ENCODE measurements at regions not wholly inside any gene's neighbourhood (a gene's known extent, or its start where the extent isn't known, plus 50 kb on each side); places are given as distances from the start of the nearest gene placed in this dataset.

- DNase-seq (ENCODE audit: low read depth, low spot score) = no peak
These were observed 319.8 kb upstream of the KLHL29 start for GRCh38 chr2:23065210-23065609.

- no peak for DNase-seq (ENCODE audit: low read depth, low spot score)
These were observed 319.0 kb upstream of the KLHL29 start for GRCh38 chr2:23065936-23066335.

DNA sequence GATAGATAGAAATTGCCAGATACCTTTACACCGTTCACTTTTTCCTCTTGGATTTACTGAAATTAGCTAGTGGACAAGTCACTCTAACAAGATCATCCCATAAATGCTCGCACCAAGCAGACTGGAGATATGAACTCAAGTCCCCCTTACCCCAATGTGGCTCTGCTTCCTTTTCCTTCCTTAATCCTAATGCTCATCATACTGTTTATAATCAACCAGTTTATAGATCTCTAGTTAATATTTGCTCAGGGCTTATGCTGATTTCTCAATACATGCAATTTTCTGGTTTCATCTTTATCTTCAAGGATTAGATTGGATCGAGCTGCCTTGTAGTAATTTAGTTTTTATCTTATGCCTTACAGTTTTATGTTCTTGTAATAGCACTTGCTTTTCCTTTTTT, 318.3 kb upstream of the KLHL29 start:
- no peak for DNase-seq (ENCODE audit: low read depth, low spot score)

- DNase-seq (ENCODE audit: low read depth, low spot score) = no peak
These were observed 315.8 kb upstream of the KLHL29 start for GRCh38 chr2:23069156-23069555.

GRCh38 chr2:23069923-23070322, 315.1 kb upstream of the KLHL29 start:
- DNase-seq (ENCODE audit: low read depth, low spot score) = no peak

DNA sequence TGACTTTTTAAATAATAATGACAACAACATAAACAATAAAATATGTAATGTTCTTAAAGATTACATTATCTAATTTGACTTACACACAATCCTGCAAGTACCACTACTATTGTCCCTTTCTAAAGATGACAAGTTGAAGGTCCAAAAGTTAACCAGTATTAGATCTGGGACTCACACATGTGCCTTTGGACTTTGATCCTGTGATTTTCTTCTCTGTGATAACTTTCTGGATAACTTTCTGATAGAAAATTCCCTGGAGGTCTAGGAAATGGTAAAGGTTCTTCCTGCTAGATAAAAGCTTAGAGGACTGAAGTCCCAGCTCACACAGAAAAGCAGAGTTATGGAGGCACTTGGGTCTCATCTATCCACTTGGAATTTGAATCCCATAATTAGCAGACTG, 311.9 kb upstream of the KLHL29 start:
- DNase-seq (ENCODE audit: low read depth, low spot score) = no peak

DNA sequence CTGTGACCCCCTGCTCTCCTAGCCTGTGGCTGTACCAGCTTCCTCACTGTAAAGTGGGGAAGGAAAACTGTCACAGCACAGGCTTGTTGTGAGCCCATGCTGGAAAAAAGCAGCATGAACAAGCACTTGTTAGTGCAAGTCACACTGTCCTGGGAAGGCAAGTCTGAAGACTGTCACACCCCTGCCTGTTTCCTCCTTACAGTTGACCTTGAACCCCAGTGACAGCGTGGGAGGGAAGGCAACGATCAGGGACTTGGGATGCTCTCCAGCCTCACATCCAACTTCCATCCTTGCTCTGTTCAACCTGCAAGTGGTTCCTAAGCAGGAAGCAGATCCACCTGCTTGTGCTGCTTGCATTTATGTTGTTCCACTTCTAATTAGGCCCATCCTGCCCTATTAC, 311.3 kb upstream of the KLHL29 start:
- no peak for DNase-seq (ENCODE audit: low read depth, low spot score)

DNA sequence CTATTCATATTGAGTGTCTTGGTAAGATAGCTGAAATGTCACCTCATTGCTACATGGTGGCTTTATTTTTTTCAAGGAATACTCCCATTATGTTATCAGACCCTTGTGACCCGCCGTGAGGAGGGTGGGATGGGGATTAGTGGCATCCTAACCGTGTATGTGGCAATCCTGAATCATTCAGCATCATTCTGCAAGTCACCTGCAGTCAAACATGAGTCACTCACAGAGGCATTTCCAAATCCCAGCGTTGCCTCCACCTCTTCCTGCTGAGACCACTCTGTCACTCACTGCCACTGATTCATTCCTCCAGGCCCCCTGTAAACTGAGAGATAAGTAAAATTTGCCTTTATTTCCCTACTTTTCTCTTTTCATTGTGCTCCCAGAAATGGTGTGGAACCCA, 307.4 kb upstream of the KLHL29 start:
- DNase-seq (ENCODE audit: low read depth, low spot score) = no peak

- no peak for DNase-seq (ENCODE audit: low read depth, low spot score)
These were observed 306.1 kb upstream of the KLHL29 start for GRCh38 chr2:23078784-23079434.

DNA sequence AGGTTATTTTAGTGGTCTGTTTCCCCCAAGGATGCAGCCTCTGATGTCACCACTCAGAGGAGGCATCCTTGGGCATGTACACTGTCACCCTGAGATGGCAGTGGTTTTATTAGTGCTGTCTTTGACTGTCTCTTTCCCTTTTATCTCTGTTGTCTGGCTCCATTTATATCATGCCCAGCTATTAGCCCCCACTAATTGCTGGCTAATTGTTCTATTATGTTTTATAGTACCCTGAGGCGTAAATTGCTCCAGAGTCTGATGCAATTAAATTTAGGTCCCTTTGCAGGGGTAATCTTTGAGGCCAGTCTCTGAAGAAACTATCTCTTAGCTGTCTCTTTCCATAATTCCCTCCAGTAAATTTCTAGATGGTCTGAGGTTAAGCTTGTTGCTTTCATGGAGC, 301.0 kb upstream of the KLHL29 start:
- no peak for DNase-seq (ENCODE audit: low read depth, low spot score)

GRCh38 chr2:23091019-23091418, 294.0 kb upstream of the KLHL29 start:
- DNase-seq (ENCODE audit: low read depth, low spot score) = no peak

DNA sequence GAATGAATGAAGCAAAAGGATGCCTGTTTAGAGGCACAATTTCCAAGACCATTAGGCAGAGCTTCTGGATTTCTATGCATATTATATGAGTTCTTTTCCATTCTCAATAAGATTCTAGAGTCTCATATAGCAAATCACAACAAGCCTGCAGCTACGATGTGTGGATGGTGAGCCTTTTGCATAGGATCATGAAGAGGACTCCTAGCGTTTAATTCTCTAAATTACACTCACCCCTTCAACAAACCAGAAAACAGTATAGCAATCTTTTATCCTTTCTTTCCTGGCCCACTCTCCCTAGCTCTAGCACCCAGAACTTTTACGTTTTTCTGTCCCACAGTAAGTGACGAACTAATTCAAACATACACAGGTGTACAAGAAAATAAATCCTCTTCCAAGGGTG, 293.1 kb upstream of the KLHL29 start:
- no peak for DNase-seq (ENCODE audit: low read depth, low spot score)

DNA sequence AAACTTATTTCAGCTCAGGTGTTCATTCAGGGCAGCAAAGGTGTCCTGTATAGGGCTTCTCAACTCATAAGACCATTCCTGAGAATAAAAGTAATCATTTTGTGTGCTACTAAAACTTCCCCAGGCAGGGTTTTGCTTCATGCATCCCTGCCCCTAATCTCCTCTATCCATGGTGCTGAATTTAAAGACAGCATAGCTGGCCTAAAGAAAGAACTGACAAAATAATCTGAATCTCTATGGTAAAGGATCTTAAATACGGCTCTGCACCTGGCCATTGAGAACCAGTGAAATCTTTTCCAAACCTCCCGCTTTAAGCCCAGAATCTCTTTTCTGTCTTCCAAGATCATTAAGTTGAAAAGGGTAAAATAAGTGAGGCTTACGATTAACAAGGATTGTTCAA, 292.1 kb upstream of the KLHL29 start:
- no peak for DNase-seq (ENCODE audit: low read depth, low spot score)

DNA sequence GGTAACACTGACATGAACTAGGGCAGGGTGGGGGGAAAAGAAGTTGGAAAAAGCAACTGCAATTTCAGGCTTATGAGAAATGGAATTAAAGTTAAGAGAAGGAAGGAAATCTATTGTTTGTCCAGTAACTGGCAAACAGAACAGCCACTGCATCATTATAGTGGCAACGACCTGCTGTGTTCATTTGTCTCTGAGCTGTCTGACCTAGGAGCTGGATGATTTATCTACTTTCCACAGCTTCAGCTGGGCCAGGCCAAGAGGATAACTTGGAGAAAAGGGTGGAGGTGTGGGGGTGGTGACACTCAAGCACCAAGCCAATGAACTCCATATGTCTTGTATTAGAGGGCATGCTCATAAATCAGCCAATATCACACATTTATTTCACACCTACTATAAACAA, 291.5 kb upstream of the KLHL29 start:
- no peak for DNase-seq (ENCODE audit: low read depth, low spot score)

DNA sequence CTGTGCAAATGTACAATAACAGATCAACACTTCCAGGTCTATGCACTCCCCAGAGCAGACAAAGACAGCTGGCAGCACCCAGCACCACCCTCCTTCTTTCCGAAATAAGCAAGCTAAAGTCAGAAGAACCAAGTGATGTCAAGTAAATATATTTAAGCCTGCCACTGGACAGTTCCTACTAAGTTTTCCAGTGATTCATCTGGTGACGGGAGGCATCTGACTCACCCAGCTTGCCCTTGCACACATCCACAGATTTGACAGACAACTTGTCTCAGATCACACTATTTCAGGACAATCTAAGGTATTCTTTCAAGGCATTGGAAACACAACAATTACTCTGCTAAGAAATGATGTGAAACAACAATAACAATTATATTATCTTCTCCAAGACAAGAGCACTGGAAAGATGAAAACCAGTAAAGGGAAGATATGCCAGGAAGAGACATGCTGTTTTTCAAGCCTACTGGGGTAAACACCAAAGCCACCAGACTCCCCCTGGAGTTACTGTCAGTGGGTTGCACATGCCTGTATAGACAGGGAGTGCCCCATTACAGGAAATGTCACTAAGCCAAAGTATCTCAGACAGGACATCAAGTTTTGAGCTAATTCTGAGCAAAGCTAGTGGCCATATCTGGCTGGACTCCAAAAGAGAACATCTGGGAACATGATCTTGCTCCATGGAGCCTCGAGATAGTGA, 287.9 kb upstream of the KLHL29 start:
- no peak for DNase-seq (ENCODE audit: low read depth, low spot score)

GRCh38 chr2:23100406-23100805, 284.6 kb upstream of the KLHL29 start:
- no peak for DNase-seq (ENCODE audit: low read depth, low spot score)

- no peak for DNase-seq (ENCODE audit: low read depth, low spot score)
These were observed 278.7 kb upstream of the KLHL29 start for GRCh38 chr2:23106242-23106785.

DNA sequence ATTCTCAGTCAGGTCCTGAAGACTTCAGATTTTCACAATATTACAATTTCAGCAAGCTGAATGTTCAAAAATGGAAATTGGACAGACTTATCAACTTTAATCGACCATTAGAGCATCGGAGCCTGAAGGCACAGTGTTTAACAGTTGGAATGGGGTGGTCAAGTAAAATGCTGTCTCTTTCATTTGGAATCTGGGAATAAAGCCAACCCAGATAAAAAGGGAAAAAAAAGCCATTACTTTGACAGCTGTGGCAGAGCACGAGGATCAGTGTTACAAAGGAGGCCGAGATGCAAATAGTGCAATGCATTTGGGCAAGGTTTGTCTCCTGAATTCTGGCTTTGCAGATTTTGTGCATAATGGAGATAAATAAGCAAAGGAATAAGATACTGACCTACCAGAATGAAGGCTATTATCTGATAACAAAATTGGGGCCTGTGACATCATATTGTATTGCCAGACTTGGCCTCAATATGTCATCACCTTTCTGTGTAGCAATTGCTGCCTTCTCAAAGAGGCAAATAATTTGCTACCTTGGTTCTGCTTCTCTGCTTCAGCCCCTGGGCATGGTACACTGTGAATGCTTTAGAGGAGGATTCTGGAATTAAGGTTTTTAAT, 277.5 kb upstream of the KLHL29 start:
- DNase-seq (ENCODE audit: low read depth, low spot score) = no peak

GRCh38 chr2:23111263-23111662, 273.7 kb upstream of the KLHL29 start:
- no peak for DNase-seq (ENCODE audit: low read depth, low spot score)

DNA sequence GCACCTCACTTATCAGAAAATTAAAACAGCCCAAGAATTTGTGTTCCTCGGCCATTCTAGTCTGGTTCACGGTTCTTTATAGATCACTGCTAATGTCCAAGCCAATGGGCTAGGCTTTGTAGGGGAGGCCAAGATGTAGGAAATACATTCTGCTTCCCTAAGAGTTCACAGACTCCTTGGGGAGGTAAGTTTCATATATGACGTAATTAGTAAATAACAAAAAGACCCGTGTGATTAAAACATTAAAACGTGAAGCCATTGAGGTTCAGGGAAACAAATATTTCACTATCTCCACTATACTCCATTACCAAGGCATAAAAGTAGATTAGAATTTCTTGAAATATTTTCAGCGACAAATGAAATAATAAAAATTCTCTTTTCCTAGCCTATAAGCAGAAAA, 272.5 kb upstream of the KLHL29 start:
- DNase-seq (ENCODE audit: low read depth, low spot score) = no peak

GRCh38 chr2:23114299-23114698, 270.7 kb upstream of the KLHL29 start:
- DNase-seq (ENCODE audit: low read depth, low spot score) = no peak

GRCh38 chr2:23118313-23118712, 266.7 kb upstream of the KLHL29 start:
- no peak for DNase-seq (ENCODE audit: low read depth, low spot score)

- no peak for DNase-seq (ENCODE audit: low read depth, low spot score)
These were observed 266.1 kb upstream of the KLHL29 start for GRCh38 chr2:23118894-23119293.
